ENCODE measurements at regions not wholly inside any gene's neighbourhood (a gene's known extent, or its start where the extent isn't known, plus 50 kb on each side); places are given as distances from the start of the nearest gene placed in this dataset.
"Not testable (repeated sequence)": the region's sequence is repeated elsewhere in the genome, so short reads cannot be mapped to it uniquely, and the experiment has no call there.

DNA sequence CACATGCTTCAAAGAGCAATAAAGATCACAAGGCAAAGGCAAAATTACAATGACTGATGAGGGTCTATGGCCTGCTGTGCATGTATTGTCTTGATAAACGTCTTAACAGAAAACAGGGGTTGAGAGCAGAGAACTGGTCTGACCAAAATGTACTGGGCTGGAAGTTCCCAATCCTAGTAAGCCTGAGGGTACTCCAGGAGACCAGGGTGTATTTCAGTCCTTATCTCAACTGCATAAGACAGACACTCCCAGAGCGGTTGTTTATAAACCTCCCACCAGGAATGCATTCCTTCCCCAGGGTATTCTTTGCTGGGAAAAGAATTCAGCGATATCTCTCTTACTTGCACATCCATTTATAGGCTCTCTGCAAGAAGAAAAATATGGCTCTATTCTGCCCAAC is 521.8 kb upstream of the GNPDA2 start:
- not testable (repeated sequence) for DNase-seq (ENCODE audit: low spot score)

DNA sequence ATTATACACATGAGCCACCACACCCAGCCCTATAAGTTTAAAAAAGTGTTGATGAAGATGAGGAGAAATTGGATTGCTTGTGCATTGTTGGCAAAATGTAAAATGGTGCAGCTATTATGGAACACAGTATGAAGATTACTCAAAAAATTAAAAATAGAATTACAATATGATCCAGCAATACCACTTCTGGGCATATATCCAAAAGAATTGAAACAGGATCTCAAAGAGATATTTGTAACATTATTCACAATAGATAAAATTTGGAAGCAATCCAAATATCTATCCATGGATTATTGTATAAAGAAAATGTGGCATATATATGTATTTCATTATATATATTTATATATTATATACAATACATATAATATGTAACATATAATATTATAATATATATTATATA is 515.6 kb upstream of the GNPDA2 start:
- no peak for DNase-seq (ENCODE audit: low spot score)

DNA sequence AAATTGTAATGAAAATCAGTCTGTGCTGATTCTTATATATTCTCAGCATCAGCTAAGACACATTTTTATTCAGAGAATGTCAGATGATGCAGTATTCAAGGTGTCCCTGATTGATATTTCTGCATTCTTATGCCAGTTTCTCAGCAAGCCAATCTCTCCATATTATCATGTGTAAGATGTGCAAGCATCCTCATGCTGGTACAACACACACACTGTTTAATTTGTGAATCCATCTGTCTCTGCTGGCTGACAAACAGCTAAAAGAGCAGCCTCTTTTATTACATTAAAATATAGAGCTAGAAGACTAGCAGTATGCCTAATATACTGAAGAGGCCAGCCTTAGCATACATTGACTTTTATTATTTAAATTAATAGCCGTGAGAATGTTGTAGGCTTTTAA is 502.9 kb upstream of the GNPDA2 start:
- DNase-seq (ENCODE audit: low spot score): no peak

DNA sequence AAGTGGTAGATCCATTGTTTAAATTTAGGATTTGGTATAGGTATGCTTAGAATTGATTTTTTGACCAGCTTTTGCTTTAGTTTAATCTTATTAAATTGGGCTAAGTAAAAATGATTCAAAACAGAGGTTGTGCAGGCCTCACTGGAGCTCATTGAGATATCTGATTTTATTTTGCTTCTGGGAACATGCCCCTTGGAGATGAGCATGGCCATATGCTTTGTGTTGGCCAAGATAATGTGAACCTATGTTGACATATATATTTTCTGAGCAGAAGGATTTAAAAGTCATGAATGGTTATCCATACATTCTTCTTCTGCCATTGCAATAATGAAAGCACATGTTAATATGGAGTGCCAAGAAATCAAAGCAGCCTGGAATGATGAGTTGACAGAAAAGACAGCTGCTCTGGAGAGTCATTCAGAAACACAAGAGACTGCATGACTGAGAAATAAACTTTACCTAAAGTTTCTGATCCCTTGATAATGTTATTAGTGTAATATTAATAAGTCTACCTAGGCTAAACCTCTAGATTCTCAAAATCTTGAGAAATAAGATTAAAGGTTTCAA is 489.7 kb upstream of the GNPDA2 start:
- no peak for DNase-seq (ENCODE audit: low spot score)

DNA sequence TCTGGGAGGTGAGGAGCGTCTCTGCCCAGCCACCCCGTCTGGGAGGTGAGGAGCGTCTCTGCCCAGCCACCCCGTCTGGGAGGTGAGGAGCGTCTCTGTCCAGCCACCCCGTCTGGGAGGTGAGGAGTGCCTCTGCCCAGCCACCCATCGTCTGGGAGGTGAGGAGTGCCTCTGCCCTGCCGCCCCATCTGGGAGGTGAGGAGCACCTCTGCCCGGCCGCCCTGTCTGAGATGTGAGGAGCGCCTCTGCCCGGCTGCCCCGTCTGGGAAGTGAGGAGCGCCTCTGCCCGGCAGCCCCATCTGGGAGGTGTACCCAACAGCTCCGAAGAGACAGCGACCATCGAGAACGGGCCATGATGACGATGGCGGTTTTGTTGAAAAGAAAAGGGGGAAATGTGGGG is 482.1 kb upstream of the GNPDA2 start:
- not testable (repeated sequence) for DNase-seq (ENCODE audit: low spot score)

DNA sequence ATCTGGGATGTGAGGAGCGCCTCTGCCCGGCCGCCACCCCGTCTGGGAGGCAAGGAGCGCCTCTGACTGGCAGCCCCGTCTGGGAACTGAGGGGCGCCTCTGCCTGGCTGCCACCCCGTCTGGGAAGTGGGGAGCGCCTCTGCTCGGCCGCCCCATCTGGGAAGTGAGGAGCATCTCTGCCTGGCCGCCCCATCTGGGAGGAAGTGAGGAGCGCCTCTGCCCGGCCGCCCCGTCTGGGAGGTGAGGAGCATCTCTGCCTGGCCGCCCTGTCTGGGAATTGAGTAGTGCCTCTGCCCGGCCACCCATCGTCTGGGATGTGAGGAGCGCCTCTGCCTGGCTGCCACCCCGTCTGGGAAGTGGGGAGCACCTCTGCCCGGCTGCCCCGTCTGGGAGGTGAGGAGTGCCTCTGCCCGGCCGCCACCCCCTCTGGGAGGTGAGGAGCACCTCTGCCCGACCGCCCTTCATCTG is 481.5 kb upstream of the GNPDA2 start:
- not testable (repeated sequence) for DNase-seq (ENCODE audit: low spot score)

DNA sequence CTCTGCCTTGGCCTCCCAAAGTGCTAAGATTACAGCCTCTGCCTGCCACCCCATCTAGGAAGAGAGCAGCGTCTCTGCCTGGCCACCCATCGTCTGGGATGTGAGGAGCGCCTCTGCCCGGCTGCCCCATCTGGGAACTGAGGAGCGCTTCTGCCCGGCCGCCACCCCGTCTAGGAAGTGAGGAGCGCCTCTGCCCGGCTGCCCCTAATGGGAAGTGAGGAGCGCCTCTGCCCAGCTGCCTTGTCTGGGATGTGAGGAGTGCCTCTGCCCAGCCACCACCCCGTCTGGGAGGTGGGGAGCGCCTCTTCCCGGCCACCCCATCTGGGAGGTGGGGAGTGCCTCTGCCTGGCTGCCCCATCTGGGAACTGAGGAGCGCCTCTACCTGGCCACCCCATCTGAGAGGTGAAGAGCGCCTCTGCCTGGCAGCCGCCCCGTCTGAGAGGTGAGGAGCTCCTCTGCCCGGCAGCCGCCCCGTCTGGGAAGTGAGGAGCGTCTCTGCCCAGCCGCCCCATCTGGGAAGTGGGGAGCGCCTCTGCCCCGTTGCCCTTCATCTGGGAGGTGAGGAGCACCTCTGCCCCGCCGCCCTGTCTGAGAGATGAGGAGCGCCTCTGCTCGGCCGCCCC is 481.0 kb upstream of the GNPDA2 start:
- not testable (repeated sequence) for DNase-seq (ENCODE audit: low spot score)

DNA sequence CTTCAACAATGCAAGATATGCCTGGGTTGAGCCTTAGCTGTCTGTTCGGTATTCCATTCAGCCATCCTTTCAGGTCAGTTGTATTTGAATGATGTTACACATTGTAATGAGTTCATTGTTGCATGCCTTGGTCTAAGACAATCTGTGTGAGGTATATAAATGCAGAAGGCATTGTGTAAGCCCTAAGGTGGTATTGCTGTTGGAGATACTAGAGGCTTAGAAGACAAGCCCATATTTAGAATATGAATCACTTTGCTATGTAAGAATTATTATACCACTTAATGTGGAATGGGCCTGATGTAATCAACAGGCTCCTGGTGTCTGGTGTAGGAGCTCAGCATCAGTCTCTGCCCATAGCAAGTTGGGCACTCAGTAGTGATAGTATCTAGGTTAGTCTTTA is 473.4 kb upstream of the GNPDA2 start:
- no peak for DNase-seq (ENCODE audit: low spot score)

DNA sequence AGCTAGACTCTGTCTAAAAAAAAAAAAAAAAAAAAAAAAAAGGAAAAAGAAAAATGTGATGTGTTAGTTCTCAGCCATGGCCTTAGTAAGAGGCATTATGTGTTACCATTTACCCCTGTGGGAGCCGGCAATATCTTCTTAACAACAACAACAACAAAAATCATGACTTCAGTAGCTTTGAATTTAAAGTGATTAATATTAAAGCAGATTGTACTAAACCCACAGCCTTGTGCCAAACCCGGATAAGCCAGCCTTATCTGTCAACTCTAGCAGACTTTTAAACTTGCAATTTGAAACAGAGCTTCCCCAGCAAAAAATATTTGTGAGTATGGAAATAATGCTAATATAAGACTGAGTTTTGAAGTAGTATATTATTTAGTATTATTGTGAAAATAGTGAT is 462.1 kb upstream of the GNPDA2 start:
- no peak for DNase-seq (ENCODE audit: low spot score)

DNA sequence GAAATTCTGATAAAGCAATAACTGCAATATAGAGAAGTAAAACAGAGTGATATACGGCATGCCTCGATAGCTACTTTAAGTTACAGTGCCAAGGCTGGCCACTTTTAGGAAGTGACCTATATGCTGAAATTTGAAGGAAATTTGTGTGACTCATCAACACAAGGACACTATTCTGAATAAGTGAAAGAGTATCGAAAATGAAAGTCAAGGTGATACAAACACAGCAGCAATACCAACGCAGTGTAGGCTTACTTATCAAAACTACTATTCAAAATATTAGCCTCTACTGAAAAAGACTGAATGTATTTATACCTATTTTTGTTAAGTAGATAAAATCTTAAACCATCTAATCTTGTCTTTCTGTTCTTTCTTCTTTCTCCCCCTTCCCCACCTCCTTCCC is 459.9 kb upstream of the GNPDA2 start:
- DNase-seq (ENCODE audit: low spot score): no peak

DNA sequence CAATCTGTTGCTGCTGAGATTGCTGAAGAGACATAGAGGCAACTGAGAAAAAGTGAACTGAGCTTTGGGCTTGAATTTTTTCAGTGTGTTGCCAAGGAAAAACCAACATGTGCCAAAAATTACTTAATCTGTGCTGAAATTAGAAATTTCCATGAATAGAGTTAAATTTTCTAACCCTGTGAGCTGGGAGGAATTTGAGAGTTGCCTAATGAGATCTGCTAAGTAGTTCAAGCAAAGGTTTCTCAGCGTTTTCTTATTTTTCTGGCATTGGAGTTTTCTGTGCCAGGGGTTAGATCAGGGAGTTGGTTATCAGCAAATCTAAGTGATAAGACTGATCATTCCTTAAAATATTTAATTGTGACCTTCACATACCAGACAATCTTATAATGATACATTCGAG is 457.5 kb upstream of the GNPDA2 start:
- peak; percentile 19 for DNase-seq (ENCODE audit: low spot score)

DNA sequence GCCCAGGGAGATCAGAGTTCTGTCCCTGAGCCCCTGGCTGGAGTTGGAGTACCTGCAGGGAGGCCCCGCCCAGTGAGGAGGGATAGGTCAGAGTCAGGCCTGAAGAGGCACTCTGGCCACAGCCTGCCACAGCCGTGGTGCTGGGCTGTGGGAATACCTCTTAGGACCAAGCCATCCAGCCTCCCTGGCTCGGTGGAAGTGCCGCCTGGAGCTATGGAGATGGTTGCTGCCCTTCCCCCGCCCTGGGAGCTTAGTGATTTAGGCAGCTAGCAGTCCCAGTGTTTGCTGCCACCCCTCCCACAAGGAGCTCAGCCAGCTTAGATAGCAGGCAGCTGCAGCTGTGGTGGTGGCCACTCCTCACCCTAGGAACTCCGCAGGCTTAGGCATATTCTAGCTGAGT is 446.3 kb upstream of the GNPDA2 start:
- DNase-seq (ENCODE audit: low spot score): no peak

DNA sequence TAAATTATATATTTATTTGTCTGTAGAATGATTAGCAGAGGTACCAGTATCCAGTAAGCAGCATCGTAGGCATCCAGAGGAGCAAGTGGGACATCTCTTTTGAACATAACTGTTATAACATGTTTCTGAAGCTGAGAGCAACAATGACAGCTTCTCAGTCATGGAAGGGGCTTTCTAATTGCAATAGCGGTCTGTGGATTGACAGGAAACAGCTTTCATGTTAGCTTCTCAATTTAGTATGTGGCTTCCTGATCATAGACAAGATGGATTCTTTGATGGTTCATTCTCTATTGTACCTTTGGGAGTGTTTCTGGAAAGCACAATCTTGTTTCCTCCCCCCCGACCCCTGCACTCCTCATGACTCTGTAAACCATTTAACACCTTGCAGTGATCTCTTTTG is 434.6 kb upstream of the GNPDA2 start:
- DNase-seq (ENCODE audit: low spot score): no peak

DNA sequence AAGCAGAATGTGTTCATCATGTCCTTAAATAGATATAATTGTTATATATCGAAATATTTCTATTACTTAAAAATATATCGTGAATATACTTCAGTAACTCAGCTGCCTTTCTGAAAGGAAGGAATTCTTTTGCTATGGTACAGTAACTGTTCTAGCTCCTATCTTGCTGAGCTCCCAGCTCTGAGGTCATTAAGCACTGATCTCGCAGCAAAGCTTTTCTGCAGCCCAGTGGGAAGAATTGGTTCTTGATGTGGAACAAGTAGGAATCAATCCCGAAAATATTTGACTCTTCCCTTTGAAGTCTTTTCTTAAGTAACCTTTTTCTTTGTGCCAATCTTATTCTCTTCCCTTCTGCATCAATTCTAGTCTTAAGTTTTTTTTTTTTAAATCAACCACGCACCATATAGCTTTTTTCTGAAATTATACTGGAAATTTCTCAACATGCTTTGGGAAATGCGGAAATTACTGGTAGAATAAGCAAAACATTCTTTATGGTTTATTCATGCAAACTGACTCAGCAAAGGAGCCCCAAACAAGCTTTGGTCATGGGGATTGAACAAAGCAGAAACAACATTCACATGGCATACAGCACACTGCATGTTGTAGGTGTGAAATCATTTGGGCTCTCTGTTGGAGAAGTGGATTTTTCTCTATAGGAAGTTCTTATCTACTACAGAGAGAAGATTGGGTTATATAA is 428.9 kb upstream of the GNPDA2 start:
- DNase-seq (ENCODE audit: low spot score): no peak

DNA sequence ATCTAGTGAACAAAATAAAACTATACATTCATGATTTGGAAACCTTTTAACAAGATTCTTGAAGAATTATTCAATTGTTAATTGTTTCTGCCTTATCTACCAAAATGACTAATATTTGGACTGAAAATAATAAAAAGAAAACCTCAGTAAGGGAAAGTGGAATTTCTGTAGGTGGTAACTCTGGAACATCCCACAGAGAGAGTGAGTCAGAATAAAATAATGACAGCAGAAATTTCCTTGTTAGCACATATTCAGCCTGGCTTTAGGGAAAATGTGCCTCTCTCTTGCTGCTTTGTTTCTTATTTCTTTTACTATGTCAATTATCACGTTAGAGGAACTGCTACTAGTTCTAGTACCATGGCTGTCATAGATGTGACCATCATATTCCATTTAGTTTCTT is 421.5 kb upstream of the GNPDA2 start:
- DNase-seq (ENCODE audit: low spot score): no peak

DNA sequence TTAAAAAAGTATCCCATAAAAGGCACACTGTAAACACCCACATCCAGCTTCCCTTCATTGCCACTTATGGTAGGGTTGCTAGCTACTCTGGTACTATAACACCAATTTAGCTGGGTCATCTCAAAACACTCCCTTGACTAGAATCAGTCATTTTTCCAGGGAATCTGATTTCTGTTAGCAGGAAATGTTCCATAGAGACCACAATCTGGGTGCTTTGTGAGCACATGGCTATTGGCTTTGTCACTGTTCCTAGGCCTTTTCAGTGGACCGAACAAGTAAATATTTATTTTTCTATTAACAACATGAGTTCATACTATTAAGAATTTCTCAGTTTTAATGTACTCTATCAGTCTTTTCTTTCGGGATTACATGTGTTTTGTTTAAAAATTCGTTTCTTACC is 404.7 kb upstream of the GNPDA2 start:
- no peak for DNase-seq (ENCODE audit: low spot score)

DNA sequence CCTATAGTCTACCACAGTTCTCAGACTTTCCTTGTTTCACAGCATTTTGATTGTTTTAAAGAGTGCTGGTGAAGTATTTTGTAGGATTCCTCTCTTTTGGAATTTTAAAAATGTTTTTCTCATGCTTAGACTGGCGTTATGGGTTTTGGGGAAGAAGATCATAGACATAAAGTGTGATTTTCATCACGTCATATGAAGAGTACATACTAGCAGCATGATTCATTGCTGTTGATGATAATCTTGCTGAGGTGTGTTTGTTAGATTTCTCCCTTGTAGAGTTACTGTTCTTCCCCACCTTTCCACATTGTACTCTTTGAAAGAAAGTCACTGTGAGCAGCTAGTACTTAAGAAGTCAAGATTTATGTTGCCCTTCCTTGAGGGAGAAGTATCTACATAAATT is 396.1 kb upstream of the GNPDA2 start:
- no peak for DNase-seq (ENCODE audit: low spot score)

DNA sequence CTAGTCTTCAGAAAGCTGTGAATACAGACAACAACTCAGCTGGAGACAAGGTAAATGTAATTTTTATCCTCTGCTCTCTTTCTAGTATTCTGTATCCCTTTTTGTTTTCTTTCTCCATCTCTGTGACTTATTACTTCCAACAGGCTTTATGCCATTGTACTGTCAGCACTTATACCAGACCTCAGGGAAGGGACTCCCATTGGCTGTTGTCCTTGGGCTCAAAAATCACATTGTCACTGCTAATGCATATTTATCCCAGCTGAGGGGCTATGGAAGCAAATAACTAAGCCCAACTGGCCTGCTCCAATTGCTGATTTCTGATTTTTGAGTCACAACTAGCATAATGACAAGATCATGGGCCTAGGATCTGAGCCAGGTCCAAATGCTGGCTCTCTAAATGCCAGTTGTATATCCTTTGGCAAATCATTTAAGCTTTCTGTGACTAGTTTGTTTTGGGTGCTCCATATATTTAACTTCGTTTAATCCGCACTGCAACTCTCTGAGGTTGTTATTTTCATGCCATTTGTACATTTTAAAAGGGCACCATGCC is 395.1 kb upstream of the GNPDA2 start:
- DNase-seq (ENCODE audit: low spot score): no peak

DNA sequence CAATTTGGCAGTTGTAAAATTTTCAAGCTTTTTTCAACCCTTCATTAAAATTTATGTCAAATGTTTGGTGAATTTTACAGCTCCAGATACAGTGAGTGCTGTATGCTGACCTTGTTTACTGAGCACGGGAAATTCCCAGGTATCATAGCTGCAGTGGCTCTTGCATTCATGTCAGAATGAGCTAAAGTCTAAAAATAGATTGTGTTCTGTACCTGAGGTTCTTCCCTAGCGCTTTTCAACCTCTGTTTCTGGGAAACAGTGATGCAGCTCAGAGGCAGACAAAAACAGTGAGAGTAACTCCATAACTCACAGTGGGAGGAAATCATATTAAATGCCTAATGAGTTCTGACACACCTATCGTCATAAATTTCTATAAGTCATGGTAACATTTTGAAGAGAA is 393.8 kb upstream of the GNPDA2 start:
- DNase-seq (ENCODE audit: low spot score): no peak

DNA sequence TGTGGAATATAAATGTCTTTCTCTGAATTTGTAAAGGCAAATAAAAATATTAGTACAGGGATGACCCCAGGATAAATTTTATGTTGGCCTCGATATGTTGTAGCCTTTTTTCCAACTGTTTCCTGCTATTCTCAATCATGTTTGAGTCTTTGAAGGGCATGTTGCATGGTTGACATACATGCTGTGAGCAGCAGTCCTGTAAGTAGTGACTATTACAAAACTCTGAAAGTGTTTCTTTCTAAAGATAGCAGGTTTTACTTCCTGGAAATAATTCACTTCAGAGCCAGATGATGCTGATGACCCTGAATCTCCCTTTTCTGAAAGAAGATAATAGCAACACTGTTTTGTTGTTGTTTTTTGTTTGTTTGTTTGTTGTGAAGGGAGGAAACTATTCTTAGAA is 393.0 kb upstream of the GNPDA2 start:
- no peak for DNase-seq (ENCODE audit: low spot score)

DNA sequence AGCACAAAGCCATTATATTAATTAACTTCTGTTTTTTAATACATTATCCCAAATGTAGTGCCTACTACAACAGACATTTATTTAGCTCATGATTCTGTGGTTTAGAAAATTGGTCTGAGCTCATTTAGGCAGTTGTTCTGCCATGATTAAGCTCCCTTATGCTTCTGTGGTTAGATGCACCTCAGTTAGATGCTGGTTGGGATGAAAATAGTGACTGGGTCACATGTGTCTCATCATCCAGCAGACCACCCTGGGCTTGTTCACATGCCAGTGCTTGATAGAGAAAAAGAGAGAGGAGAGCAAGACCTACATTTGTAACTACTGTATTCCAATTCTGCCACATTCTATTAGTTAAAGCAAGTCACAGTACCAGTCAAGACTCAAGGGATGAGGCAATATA is 376.4 kb upstream of the GNPDA2 start:
- DNase-seq (ENCODE audit: low spot score): no peak

DNA sequence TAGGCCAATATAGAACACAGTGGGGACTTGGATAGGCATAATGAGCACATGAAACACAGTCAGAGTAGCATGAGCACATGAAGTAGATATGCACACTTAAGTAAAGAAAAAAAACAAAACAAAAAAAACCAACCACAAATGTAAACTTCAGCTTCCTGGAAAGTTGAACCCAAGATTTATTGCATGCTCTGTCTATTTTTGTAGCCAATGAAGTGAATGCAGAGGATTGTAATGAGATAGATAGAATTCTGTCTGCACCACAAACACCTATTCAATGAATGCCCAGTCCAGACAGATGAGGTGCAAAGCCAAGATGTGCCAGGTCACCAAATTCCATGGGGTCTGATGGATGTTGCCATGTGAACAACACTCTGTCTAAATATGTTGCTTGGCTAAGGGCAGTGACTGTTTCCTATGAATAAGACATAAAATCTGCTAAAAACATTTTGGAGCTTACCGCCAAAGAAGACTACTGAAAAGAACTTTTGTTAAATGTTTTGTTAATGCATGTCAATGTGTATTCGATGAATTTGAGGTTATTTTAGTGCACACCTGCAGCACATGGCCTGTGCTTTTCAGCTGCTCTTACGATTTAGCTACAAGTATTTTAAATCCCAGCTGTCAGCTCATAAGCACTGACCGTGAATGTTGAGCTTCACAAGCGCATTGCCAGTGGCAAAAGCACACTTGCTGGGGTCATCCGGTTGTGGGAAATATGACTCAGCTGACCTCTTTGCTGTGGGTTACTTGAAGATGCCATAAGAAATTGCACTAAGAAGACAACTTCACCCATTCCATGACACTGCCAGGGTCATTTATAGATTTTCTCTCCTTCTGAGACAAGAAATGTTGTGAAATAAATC is 374.8 kb upstream of the GNPDA2 start:
- DNase-seq (ENCODE audit: low spot score): peak; percentile 14

All from globus pallidus (tissue), 1 donor.